Ectodermal cell (in vitro differentiated cells): ENCODE measurements at regions not wholly inside any gene's neighbourhood (a gene's known extent, or its start where the extent isn't known, plus 50 kb on each side); places are given as distances from the start of the nearest gene placed in this dataset.

Experiments
- H3K27ac ChIP-seq: 2 replicates; pipeline ENCODE4 v1.7.0; 2013; ENCODE audit warnings: mild to moderate bottlenecking, low read depth, low read length; ENCODE audit not compliant: insufficient read depth, poor library complexity, severe bottlenecking
- H3K27me3 ChIP-seq: 2 replicates; pipeline ENCODE4 v1.7.0; 2013; ENCODE audit warnings: mild to moderate bottlenecking, low read length; ENCODE audit not compliant: insufficient read depth, control insufficient read depth, poor library complexity, severe bottlenecking
- H3K36me3 ChIP-seq: one replicate; pipeline ENCODE4 v1.7.0; 2013; ENCODE audit warnings: low read length; ENCODE audit not compliant: control insufficient read depth, insufficient read depth
- H3K4me1 ChIP-seq: one replicate; pipeline ENCODE4 v1.7.0; 2013; ENCODE audit warnings: low read length; ENCODE audit not compliant: control insufficient read depth, insufficient read depth
- H3K4me3 ChIP-seq: 2 replicates; pipeline ENCODE4 v1.7.0; 2013; ENCODE audit warnings: low read depth, low read length, control low read depth; ENCODE audit not compliant: insufficient read depth
- H3K9me3 ChIP-seq: 2 replicates; pipeline ENCODE4 v1.7.0; 2013; ENCODE audit warnings: mild to moderate bottlenecking, low read length, moderate library complexity; ENCODE audit not compliant: control insufficient read depth
- WGBS, 2 experiments: methylation state at CpG; one replicate each; pipeline ENCODE4 v1.1.7; 2013; ENCODE audit warnings: missing lambda C conversion rate in 2 of 2; 5-methylcytosine and 5-hydroxymethylcytosine counted together

DNA sequence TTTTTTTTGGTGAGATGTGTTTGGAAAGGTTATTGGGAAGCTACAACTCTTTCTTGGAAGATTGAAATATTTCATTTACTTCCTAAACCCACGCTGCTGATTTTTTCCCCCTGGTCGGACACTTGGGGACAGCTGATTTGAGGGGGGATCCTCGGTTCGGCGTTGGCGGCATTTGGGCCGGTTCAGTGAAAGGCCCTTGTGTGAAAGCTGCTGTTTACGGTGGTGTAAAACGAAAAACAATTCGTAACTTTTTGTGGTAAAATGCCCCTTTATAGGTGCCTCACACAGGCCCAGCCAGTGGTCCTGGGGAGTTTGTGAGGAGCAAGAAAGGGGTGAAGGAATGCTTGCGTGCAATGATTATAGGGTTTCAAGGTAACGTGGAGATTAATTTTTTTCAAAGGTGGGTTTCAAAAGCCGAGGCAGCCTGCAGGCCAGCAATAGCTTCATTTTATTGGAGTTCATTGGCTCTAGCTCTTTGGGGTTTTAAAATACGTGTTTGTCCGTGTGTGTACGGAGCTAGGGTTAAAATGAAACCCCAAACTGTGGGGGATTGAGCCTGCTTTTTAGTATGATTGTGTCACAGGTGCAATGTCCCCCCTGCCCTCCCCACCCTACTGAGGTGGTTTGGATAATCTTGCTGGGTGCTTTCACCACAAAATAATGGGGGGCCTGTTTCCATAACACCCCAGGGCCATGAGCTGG is 77.2 kb upstream of the PPARA start:
- H3K4me3 ChIP-seq: no peak overlapping the region
- 91 to 92% methylated on average over 16 of the region's 16 CpGs for WGBS, 2 experiments
- H3K27ac ChIP-seq: no peak overlapping the region
- H3K9me3 ChIP-seq: no peaks in the 10 kb centered on the region
- no peaks in the 10 kb centered on the region for H3K4me1 ChIP-seq
- peaks cover 86% of the 10 kb centered on the region for H3K27me3 ChIP-seq
- no peaks in the 10 kb centered on the region for H3K36me3 ChIP-seq

DNA sequence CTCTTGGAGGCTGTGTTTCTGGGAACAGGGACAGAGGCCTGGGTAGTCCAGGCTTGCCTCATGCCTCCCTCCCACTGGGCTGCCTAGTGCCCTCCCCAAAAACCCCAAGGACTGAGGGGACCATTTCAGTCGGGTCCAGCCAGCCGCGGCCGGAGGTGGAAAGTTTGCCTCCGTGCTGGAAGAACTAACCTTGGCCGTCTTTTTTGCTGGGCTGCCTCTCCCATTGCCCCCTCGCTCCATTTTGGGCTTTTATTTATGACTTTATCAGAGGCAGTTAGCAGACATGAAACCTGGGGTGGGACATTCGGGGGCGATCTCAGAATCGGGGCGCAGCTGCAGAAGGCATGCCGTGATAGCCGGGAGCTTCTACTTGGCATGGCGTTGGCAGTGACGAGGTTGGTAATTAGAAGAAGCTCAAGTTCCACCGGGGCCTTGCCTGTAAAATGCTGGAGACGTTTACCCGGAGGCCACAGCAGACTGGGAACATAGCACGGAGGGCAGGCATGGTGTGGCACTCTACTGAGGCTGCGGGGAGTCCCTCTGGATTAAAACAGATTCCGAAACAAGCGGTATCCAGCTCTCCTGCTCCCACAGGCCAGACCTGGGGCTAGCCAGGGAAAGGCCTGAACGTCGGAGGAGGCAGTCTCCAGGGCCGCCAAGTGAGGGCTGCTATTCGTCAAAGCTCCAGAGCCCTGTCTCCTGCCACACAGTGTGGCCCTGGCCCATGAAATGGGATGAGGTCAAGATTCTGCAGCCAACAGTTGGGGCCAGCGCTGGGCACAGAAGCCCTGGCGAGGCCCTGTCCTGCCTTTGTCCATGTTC is 76.4 kb upstream of the PPARA start:
- no peaks in the 10 kb centered on the region for H3K36me3 ChIP-seq
- peaks cover 82% of the 10 kb centered on the region for H3K27me3 ChIP-seq
- H3K4me1 ChIP-seq: no peaks in the 10 kb centered on the region
- WGBS, 2 experiments: 90 to 93% methylated on average over 28 of the region's 28 CpGs
- H3K9me3 ChIP-seq: no peaks in the 10 kb centered on the region
- no peak overlapping the region for H3K27ac ChIP-seq
- H3K4me3 ChIP-seq: no peak overlapping the region

DNA sequence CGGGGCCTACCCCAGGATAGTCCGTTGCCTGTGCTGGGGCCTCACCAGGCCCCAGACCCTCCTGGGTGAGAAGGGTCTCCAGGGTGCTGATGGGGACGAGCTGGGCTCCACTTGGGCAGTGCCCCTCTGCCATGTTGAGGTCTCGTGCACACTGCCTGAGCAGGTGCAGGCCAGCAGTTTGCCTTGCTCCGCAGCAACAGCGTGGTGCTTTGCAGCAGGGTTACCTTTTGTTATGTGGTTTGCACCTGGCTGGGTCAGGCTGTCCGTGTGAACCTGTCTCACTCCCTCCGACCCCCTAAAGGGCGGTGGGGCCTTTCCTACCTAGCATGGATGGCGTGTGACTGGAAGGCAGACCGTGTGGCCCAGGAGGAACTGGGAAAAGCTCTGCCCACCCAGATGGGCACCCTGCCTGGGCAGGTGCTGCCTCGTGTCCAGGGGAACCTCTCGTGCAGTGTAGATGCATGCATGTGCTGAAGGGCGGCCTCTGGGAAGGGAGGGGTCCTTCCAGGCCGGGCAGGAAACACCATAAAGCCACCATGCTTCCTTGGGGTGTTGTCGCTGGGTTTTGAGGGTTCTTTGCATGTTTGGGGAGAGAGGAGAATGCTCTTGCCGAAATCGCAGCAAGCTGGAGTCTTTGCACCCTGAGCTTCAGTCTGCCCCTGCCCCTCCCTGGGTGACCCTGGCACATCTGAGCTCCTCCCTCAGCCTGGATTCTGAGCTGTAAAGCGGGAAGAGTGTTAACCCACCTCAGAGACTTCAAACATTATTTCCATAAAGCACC is 75.4 kb upstream of the PPARA start:
- Histone ChIP-seq H3K36me3 (no peaks in the 10 kb centered on the region), H3K9me3 (no peaks in the 10 kb centered on the region), H3K4me1 (no peaks in the 10 kb centered on the region), H3K27me3 (peaks cover 72% of the 10 kb centered on the region), H3K27ac (no peak overlapping the region), H3K4me3 (no peak overlapping the region)
- WGBS, 2 experiments: 89 to 92% methylated on average over 19 of the region's 19 CpGs

DNA sequence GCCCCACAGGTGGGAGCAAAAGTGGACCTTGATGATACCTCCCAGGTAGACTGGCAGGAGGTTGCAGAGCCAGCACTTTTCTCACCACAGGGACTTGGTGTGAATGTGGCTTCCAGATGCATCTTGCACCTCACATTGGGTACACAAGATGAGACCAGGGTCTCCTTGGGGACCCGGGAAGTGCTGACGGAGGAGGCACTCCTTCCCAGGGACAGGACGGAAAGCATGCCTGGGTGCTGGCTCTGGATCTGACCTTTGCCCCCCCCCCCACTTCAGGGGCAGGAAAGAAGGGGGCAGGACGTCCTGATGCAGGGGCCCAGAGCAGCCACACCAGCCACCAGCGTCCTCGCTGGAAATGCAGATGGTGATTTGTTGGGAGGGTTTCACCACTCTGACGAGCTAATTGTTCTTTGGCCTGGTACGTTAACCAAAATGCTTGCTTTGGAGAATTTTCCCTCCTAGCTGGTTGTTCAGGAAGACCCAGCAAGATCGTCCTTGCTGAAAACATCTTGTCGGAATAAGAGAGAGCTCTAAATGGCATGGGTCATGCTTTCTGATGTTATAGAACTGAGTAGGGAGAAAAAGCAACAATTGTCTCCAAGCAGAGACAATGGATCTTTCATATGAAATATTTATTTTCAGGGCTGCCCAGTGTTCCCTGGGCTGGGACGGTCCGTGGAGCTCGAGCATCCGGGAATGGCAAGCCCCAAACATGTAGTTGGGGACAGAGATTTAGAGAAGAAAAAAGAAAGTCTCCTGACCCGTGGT is 74.4 kb upstream of the PPARA start:
- Histone ChIP-seq H3K4me1 (no peaks in the 10 kb centered on the region), H3K4me3 (no peak overlapping the region), H3K27me3 (peaks cover 63% of the 10 kb centered on the region), H3K36me3 (no peaks in the 10 kb centered on the region), H3K27ac (no peak overlapping the region), H3K9me3 (no peaks in the 10 kb centered on the region)
- WGBS, 2 experiments: 89 to 90% methylated on average over 15 of the region's 15 CpGs

DNA sequence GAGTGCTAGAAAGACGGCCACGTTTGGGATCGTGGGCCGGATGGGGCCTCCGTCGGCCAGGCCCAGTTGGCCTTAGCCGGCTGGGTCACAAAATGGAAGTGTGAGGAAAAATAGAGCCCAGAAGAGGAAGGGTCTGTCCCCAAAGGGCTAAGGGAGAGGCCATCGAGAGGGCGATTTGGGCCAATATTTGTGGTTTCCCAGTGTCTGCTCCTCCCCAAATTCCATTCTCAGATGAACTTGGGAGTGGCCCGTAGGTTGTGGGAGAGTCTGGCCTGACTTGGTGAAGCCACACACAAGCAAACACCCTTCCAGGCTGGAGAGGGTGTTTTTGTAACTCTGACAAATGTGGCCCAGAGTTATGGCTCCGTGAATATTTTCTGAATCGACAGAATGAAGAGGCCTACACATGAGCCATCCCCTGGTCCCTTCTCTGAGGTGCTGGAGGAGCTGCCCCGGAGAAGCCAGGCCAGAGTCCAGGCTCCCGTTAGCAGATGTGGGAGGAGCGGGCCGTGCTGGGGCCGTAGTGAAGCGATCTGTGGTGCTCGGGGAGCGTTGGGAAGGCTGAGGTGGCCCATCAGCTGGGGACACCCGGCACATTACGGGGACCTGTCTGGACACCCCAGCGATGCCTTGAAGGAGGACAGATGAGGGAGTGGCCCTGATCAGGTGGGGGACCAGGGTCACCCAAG is 73.5 kb upstream of the PPARA start:
- WGBS, 2 experiments: 89 to 91% methylated on average over 23 of the region's 23 CpGs
- peaks cover 55% of the 10 kb centered on the region for H3K27me3 ChIP-seq
- H3K4me1 ChIP-seq: no peaks in the 10 kb centered on the region
- H3K4me3 ChIP-seq: no peak overlapping the region
- H3K36me3 ChIP-seq: no peaks in the 10 kb centered on the region
- H3K27ac ChIP-seq: no peak overlapping the region
- H3K9me3 ChIP-seq: no peaks in the 10 kb centered on the region

DNA sequence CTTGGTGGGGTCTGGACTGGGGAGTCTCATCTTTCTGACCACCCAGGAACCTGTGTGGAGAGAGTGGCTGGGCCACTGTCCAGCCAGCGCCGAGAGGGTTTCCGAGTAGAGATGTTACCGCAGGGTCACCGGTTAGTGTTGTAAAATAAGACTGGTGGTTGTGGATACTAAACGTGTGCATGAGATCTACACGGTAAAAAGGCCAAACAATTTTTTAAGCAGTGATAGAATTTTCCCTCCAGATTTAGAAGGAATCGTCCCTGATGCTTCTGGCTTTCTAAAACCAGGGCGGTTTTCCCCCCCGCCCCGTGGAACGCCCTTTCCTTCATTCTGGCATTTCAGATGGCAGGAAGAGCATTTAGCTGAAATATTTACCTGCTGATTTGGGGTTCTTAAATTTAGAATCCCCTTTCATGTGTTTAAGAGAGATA is 72.6 kb upstream of the PPARA start:
- WGBS, 2 experiments: 92% methylated on average over 12 of the region's 12 CpGs
- Histone ChIP-seq H3K27me3 (peaks cover 46% of the 10 kb centered on the region), H3K9me3 (no peaks in the 10 kb centered on the region), H3K4me1 (no peaks in the 10 kb centered on the region), H3K27ac (no peak overlapping the region), H3K4me3 (no peak overlapping the region), H3K36me3 (no peaks in the 10 kb centered on the region)

DNA sequence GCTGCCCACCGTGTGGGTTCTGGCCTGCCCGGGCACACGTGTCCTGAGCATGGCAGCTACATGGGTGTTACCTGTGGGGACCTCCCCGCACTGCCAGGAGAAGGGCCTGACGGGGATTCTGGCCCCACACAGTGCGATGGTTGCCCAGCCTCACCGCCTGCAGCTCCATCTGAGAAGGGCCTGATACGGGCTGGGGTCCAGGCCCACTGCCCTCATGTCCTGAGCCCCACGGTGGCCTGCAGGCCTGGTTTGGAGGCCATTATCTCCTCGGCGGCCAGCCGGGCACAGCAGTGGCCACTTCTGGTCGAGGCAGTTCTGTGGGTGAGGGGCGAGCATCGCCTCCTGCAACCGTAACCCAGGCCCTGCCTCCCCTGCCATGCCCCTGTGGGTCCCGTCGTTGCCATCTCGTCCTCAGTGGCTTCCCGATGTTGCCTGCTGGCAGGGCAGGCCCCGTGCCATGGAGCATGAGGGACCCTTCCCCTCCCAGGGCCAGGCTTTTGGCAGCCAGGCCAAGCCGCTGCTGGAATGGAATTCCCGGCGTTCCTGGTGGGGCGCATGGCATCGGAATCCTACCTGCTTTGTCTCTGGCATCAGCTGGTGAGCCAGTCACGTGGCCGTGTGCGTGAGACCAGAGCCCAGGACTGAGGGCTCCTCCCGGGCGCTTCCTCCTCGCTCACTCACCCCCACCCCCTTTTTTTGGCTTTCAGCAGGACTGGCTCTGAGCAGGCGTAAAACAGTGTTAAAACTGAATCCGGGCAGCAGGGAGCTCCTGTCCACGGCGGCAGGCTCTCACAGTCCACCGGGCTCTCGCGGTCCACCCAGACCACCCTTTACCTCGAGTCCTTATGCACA is 71.9 kb upstream of the PPARA start:
- Histone ChIP-seq H3K27me3 (peaks cover 39% of the 10 kb centered on the region), H3K4me1 (no peaks in the 10 kb centered on the region), H3K36me3 (no peaks in the 10 kb centered on the region), H3K9me3 (no peaks in the 10 kb centered on the region), H3K4me3 (no peak overlapping the region), H3K27ac (no peak overlapping the region)
- WGBS, 2 experiments: 90 to 92% methylated on average over 40 of the region's 40 CpGs

DNA sequence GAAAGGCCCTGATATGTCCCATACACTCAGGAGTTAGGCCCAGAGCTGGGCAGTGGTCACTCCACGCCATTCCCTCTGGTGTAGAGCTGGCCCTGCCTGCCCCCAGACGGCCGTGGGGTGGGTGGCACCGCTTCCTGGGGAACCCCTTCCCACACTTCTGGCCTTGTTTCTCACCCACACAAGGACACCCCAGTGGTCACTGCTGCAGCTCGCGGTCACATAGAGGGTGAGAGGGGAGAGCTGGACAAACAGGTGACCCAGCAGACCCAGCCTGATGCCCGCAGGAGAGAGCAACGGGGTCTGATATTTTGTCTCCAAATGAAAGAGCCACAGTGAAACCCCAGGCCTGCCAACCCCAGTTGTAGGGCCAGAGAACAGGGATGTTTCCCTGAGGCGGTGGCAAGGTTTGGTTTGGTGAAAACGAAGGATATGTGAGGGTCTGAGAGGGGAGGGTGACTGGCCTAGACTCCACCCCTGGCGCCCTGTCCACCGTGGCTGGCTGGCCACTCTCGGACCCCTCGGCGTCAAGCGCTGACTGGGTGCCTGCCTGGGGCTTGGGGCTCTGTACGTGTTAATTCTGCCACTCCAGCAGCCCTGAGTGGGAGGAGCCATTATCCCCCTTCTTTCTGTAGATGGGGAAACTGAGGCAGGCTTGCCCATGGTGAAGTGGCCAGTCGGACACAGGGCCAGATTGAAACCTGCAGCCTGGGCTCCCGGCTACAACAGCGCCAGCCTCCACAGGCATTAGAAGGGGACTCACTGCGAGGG is 71.0 kb upstream of the PPARA start:
- H3K27ac ChIP-seq: no peak overlapping the region
- no peaks in the 10 kb centered on the region for H3K4me1 ChIP-seq
- 92 to 94% methylated on average over 21 of the region's 21 CpGs for WGBS, 2 experiments
- H3K27me3 ChIP-seq: peaks cover 30% of the 10 kb centered on the region
- no peak overlapping the region for H3K4me3 ChIP-seq
- H3K9me3 ChIP-seq: no peaks in the 10 kb centered on the region
- H3K36me3 ChIP-seq: no peaks in the 10 kb centered on the region
